Gastroesophageal sphincter (tissue), 4 donors: ENCODE measurements at regions not wholly inside any gene's neighbourhood (a gene's known extent, or its start where the extent isn't known, plus 50 kb on each side); places are given as distances from the start of the nearest gene placed in this dataset.

Source experiments
- ATAC-seq: fragments of 150-250 bp; one replicate; pipeline ENCODE4 v1.9.1; 2016; ENCODE audit warnings: mild to moderate bottlenecking, moderate library complexity
- H3K27ac ChIP-seq, 4 donors: fragments of 200-600 bp; sonication (generic) in 3 of 4; 1 replicate in 3 of 4; 2 replicates in 1 of 4; pipeline ENCODE4 v1.5.1; 2016 to 2019
- H3K27me3 ChIP-seq: fragments of 200-600 bp; sonication (generic); one replicate; pipeline ENCODE4 v1.5.1; 2019
- H3K36me3 ChIP-seq, 2 donors: fragments of 200-600 bp; sonication (generic); one replicate each; pipeline ENCODE4 v1.5.1; 2019; ENCODE audit warnings: control low read depth in 1 of 2
- H3K4me1 ChIP-seq, 3 donors: fragments of 200-600 bp; sonication (generic); 1 replicate in 2 of 3; 2 replicates in 1 of 3; pipeline ENCODE4 v1.5.1; 2016 to 2019; ENCODE audit warnings: control low read depth in 2 of 3
- H3K4me3 ChIP-seq, 2 donors: fragments of 200-600 bp; sonication (generic); one replicate each; pipeline ENCODE4 v1.5.1; 2019; ENCODE audit warnings: mild to moderate bottlenecking in 1 of 2, moderate library complexity in 1 of 2
- H3K9me3 ChIP-seq, 3 donors: fragments of 200-600 bp; sonication (generic); one replicate each; pipeline ENCODE4 v1.5.1; 2017 to 2019; ENCODE audit warnings: control low read depth in 2 of 3
- EP300 ChIP-seq: sonication (generic); formaldehyde crosslinking; IDR thresholded peaks from one replicate; pipeline ENCODE4 v1.6.1; 2017; ENCODE audit warnings: antibody characterized with exemption, mild to moderate bottlenecking
- POLR2A ChIP-seq, 2 donors: fragments of 450-650 bp; IDR thresholded peaks; one replicate each; pipeline ENCODE4 v1.6.1; 2017; ENCODE audit warnings: antibody characterized with exemption in 2 of 2, mild to moderate bottlenecking in 2 of 2, moderate library complexity in 1 of 2
- POLR2AphosphoS5 ChIP-seq: sonication (generic); formaldehyde crosslinking; IDR thresholded peaks from one replicate; pipeline ENCODE4 v1.6.1; 2017; ENCODE audit warnings: antibody characterized with exemption
- WGBS, 2 donors: methylation state at CpG; one replicate each; pipeline ENCODE4 v1.1.5; 2018; ENCODE audit warnings: low coverage in 1 of 2; 5-methylcytosine and 5-hydroxymethylcytosine counted together
- TF ChIP-seq, protein P1 (sequence below), 4 experiments: fragments of 200-600 bp in 2 of 4; fragments of 450-650 bp in 2 of 4; sonication (generic) in 1 of 4; IDR thresholded peaks; one replicate each; pipeline ENCODE4 v1.5.1; 2017 to 2019; ENCODE audit warnings: antibody characterized with exemption in 4 of 4, mild to moderate bottlenecking in 2 of 4, moderate library complexity in 2 of 4

DNA sequence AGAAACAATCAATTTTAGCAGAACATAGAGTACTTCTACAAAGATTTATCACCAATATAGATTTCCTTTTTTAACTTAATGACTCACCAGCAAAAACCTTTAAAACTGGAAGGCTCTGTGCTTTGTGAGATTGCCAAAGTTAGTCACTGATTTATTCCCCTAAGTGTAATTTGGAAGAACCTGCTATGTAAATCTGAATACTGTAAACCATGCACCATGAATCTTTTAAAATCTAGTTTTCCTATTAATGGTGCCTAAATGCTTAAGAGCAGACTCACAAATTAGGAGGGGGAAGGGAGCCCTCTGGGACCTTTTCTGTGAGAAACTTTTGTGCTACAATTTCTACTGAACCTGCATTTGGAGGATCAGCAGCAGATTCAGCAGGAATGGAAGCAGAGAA is 57.8 kb upstream of the PNRC1 start:
- Histone ChIP-seq H3K4me3 (no peak overlapping the region), H3K4me1 (peaks cover 14 to 43% (median 24%) of the 10 kb centered on the region in 3 donors), H3K27ac (peak overlapping the region; percentile 39 to 86 (median 72)), H3K36me3 (no peaks in the 10 kb centered on the region), H3K9me3 (no peaks in the 10 kb centered on the region), H3K27me3 (no peaks in the 10 kb centered on the region)
- TF ChIP-seq POLR2AphosphoS5 (peak; percentile 95), POLR2A (IDR thresholded peaks at IDR 0.05) (no peak)
- TF ChIP-seq, protein P1, sequence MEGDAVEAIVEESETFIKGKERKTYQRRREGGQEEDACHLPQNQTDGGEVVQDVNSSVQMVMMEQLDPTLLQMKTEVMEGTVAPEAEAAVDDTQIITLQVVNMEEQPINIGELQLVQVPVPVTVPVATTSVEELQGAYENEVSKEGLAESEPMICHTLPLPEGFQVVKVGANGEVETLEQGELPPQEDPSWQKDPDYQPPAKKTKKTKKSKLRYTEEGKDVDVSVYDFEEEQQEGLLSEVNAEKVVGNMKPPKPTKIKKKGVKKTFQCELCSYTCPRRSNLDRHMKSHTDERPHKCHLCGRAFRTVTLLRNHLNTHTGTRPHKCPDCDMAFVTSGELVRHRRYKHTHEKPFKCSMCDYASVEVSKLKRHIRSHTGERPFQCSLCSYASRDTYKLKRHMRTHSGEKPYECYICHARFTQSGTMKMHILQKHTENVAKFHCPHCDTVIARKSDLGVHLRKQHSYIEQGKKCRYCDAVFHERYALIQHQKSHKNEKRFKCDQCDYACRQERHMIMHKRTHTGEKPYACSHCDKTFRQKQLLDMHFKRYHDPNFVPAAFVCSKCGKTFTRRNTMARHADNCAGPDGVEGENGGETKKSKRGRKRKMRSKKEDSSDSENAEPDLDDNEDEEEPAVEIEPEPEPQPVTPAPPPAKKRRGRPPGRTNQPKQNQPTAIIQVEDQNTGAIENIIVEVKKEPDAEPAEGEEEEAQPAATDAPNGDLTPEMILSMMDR (IDR thresholded peaks at IDR 0.05) = no peak
- ATAC-seq = peak; percentile 55

DNA sequence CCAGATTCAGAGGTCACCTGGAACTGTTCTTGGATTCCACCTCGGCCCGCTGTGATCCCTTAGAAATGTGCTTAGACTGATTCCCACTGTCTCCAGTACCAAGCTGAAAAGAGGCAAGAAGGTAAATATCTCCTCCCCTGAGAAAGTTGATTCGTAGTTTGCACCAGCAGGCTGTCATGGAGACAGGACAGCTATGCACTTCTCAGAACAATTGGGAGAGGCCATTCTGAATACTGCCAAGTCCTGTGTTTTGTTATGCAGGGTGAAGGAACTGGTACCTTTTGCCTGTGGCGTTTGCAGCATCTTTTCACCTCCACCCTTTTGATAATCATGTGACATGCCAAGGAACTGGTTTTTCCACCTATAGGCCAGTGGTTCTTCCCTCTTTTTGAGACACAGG is 58.2 kb upstream of the RNGTT start:
- H3K9me3 ChIP-seq = no peaks in the 10 kb centered on the region
- WGBS, 2 donors = 32 to 67% methylated on average over 1 to 2 of the region's 4 CpGs
- H3K27ac ChIP-seq = peak overlapping the region in 3 of 4 donors; percentile 70 to 86 (median 74)
- H3K4me3 ChIP-seq = no peak overlapping the region
- no peaks in the 10 kb centered on the region for H3K36me3 ChIP-seq
- no peaks in the 10 kb centered on the region for H3K27me3 ChIP-seq
- no peak for ATAC-seq
- peaks cover 14 to 43% (median 24%) of the 10 kb centered on the region in 3 donors for H3K4me1 ChIP-seq
- no peak for TF ChIP-seq EP300

DNA sequence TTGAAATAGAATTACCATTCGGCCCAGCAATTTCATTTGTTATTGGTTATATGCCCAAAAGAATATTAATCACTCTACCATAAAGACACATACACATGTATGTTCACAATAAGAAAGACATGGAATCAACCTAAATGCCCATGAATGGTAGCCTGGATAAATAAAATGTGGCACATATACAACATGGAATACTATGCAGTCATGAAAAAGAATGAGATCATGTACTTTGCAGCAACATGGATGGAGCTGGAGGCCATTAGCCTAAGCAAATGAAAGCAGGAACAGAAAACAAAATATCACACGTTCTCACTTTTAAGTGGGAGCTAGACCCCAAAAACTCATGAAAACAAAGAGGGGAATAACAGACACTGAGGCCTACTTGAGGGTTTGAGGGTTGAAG is 52.6 kb upstream of the RNGTT start:
- Histone ChIP-seq H3K4me1 (peaks cover 0 to 2% (median 0%) of the 10 kb centered on the region in 3 donors), H3K36me3 (no peaks in the 10 kb centered on the region), H3K27me3 (no peaks in the 10 kb centered on the region), H3K9me3 (no peaks in the 10 kb centered on the region), H3K4me3 (no peak overlapping the region), H3K27ac (no peak overlapping the region)
- no peak for ATAC-seq
- TF ChIP-seq, protein P1 (IDR thresholded peaks at IDR 0.05) = no peak
- TF ChIP-seq POLR2A (IDR thresholded peaks at IDR 0.05) (no peak), EP300 (no peak), POLR2AphosphoS5 (no peak)
- WGBS, 2 donors = 91 to 100% methylated on average over 2 of the region's 2 CpGs

DNA sequence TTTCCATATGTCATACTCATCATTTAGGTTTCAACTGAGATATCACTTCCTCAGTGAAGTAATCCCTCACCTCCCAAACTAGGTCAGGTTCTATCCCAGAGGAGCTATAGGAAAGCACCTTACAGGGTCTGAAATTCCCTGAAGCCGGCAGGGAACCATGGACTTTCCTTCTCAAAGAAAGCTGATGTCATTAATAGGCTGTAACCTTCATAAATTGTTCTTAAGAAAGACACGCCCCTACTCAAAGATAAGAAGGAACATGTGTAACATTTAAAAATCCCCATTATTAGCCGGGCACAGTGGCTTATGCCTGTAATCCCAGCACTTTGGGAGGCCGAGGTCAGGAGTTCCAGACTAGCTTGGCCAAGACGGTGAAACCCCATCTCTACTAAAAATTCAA is 50.0 kb upstream of the RNGTT start:
- H3K27ac ChIP-seq = no peak overlapping the region
- H3K27me3 ChIP-seq = no peaks in the 10 kb centered on the region
- no peak overlapping the region for H3K4me3 ChIP-seq
- TF ChIP-seq EP300 = no peak
- TF ChIP-seq, protein P1 (IDR thresholded peaks at IDR 0.05) = no peak
- TF ChIP-seq POLR2A (IDR thresholded peaks at IDR 0.05) = no peak
- TF ChIP-seq POLR2AphosphoS5 = no peak
- no peaks in the 10 kb centered on the region for H3K36me3 ChIP-seq
- no peak for ATAC-seq
- peaks cover 0 to 1% (median 0%) of the 10 kb centered on the region in 3 donors for H3K4me1 ChIP-seq
- WGBS, 2 donors = 50 to 63% methylated on average over 3 to 5 of the region's 5 CpGs
- no peaks in the 10 kb centered on the region for H3K9me3 ChIP-seq
